ENCODE measurements at regions not wholly inside any gene's neighbourhood (a gene's known extent, or its start where the extent isn't known, plus 50 kb on each side); places are given as distances from the start of the nearest gene placed in this dataset.
A peak's percentile ranks its signal among the peaks of the same experiment; 100 is the strongest.
"Not testable (repeated sequence)": the region's sequence is repeated elsewhere in the genome, so short reads cannot be mapped to it uniquely, and the experiment has no call there.

DNA sequence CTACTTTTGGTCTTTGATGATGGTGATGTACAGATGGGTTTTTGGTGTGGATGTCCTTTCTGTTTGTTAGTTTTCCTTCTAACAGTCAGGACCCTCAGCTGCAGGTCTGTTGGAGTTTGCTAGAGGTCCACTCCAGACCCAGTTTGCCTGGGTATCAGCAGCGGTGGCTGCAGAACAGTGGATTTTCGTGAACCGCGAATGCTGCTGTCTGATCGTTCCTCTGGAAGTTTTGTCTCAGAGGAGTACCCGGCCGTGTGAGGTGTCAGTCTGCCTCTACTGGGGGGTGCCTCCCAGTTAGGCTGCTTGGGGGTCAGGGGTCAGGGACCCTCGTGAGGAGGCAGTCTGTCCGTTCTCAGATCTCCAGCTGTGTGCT is 56.6 kb upstream of the TNFAIP8 start:
- peaks cover 69% of the 10 kb centered on the region for H3K4me1 Mint-ChIP-seq
- H3K27ac Mint-ChIP-seq = peak overlapping the region; percentile 94
- ChIA-PET CTCF (interaction anchor here (1.0 to 2.4 kb wide), 8 partner anchors 9 to 311 kb away, joined by 4 to 13 read pairs (median 6); partner anchors contain the start of gene DTWD2), POLR2A (interaction anchor here (1.2 to 18.2 kb wide), 11 partner anchors 11 to 228 kb away, joined by 3 to 270 read pairs (median 8); partner anchors contain the start of genes DMXL1 and TNFAIP8)
- H3K4me3 Mint-ChIP-seq = peak overlapping the region; percentile 90
- not testable (repeated sequence) for H3K9me3 Mint-ChIP-seq, H3K27me3 Mint-ChIP-seq, DNase-seq
- H3K36me3 Mint-ChIP-seq (ENCODE audit: low read depth) = peaks cover 62% of the 10 kb centered on the region

DNA sequence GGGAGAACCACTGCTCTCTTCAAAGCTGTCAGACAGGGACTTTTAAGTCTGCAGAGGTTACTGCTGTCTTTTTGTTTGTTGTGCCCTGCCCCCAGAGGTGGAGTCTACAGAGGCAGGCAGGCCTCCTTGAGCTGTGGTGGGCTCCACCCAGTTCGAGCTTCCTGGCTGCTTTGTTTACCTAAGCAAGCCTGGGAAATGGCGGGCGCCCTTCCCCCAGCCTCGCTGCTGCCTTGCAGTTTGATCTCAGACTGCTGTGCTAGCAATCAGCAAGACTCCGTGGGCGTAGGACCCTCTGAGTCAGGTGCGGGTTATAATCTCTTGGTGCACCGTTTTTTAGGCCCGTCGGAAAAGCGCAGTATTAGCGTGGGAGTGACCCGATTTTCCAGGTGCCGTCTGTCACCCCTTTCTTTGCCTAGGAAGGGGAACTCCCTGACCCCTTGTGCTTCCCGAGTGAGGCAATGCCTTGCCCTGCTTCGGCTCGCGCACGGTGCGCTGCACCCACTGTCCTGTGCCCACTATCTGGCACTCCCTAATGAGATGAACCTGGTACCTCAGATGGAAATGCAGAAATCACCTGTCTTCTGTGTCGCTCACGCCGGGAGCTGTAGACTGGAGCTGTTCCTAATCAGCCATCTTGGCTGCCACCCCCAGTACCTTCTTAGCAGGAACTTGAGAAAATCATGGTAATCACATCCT is 56.1 kb upstream of the TNFAIP8 start:
- peak overlapping the region; percentile 94 for H3K27ac Mint-ChIP-seq
- DNase-seq = peak; percentile 88
- POLR2A ChIA-PET = interaction anchor here (1.1 to 18.2 kb wide), 13 partner anchors 11 to 229 kb away, joined by 3 to 270 read pairs (median 6); partner anchors contain the start of genes DMXL1 and TNFAIP8
- peak overlapping the region; percentile 90 for H3K4me3 Mint-ChIP-seq
- peaks cover 62% of the 10 kb centered on the region for H3K36me3 Mint-ChIP-seq (ENCODE audit: low read depth)
- peaks cover 69% of the 10 kb centered on the region for H3K4me1 Mint-ChIP-seq
- CTCF ChIA-PET = interaction anchor here (1.0 to 2.4 kb wide), 8 partner anchors 8 to 312 kb away, joined by 4 to 13 read pairs (median 6); partner anchors contain the start of gene DTWD2
- H3K27me3 Mint-ChIP-seq, H3K9me3 Mint-ChIP-seq: not testable (repeated sequence)

DNA sequence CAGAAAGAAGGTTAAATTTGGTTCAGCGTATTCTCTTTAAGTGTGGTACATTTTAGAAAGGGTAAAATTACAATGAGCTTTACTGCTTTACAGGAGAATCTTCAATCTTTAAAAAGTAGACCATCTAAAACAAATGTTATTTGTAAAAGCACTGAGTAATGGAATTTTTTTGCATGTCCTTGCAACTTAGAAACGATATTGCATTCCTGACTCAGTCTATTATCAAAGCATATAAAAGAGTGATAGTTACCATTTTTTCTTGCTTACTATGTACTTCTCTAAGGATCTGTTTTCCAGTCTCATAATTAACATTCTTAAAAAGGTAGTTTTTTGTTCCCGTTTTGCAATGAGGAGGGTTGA is 55.5 kb upstream of the TNFAIP8 start:
- Mint-ChIP-seq H3K4me1 (peaks cover 71% of the 10 kb centered on the region), H3K4me3 (peak overlapping the region; percentile 90), H3K9me3 (no peaks in the 10 kb centered on the region), H3K36me3 (ENCODE audit: low read depth) (peaks cover 62% of the 10 kb centered on the region), H3K27me3 (no peaks in the 10 kb centered on the region), H3K27ac (peak overlapping the region; percentile 94)
- ChIA-PET POLR2A (interaction anchor here (1.1 to 18.2 kb wide), 14 partner anchors 10 to 229 kb away, joined by 3 to 270 read pairs (median 6); partner anchors contain the start of genes DMXL1 and TNFAIP8), CTCF (interaction anchor here (1.4 to 2.4 kb wide), 8 partner anchors 10 to 312 kb away, joined by 4 to 13 read pairs (median 7); partner anchors contain the start of gene DTWD2)
- no peak for DNase-seq

DNA sequence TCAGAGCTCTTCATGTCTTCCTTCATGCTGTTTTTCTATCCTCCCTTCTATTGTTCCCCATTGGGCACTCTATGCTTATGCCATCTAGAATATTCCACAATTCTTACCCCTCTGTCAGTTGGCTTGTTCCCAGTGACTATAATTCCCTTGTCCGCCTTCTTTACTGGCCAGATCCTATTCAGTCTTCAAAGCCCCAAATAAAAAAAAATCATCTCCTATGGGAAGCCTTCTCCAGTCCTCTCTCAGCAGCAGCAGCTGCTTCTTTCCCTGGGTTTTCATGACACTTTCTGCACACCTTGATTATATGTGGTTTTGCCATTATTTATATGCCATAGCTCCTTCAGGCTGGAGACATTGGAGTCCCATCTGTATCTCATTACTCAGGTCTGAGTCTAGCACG is 54.6 kb upstream of the TNFAIP8 start:
- H3K4me1 Mint-ChIP-seq = peaks cover 80% of the 10 kb centered on the region
- H3K27me3 Mint-ChIP-seq = no peaks in the 10 kb centered on the region
- peak overlapping the region; percentile 94 for H3K27ac Mint-ChIP-seq
- CTCF ChIA-PET = interaction anchor here (1.2 to 2.4 kb wide), 4 partner anchors 11 to 33 kb away, joined by 3 to 12 read pairs (median 7); no protein-coding TSS in a partner anchor
- H3K9me3 Mint-ChIP-seq = no peaks in the 10 kb centered on the region
- no peak for DNase-seq
- H3K4me3 Mint-ChIP-seq = no peak overlapping the region
- POLR2A ChIA-PET = interaction anchor here (0.6 to 18.2 kb wide), 10 partner anchors 10 to 745 kb away, joined by 3 to 270 read pairs (median 10); no protein-coding TSS in a partner anchor
- peaks cover 68% of the 10 kb centered on the region for H3K36me3 Mint-ChIP-seq (ENCODE audit: low read depth)

DNA sequence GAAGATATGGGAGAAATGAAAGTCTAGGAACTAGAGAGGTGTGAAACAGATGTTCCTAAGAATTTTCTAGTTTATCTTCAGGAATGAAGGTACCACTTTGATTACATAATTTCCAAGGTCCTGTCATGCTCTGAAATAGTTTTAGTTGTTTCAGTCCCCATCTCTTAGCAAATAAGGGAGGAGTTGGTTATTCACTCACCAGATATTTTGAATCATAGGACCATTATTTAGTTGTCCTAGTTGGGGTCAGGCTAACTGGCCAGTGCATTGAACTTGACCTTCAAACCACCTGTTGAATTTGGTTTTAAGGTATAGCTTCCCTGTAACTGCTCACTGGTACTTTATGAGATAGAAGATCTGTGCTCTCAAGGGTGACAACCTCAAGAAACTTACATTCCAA is 53.9 kb upstream of the TNFAIP8 start:
- Mint-ChIP-seq H3K4me3 (no peak overlapping the region), H3K36me3 (ENCODE audit: low read depth) (peaks cover 66% of the 10 kb centered on the region), H3K27me3 (no peaks in the 10 kb centered on the region), H3K9me3 (no peaks in the 10 kb centered on the region), H3K27ac (no peak overlapping the region), H3K4me1 (peaks cover 84% of the 10 kb centered on the region)
- POLR2A ChIA-PET = interaction anchor here (0.6 to 18.2 kb wide), 11 partner anchors 9 to 744 kb away, joined by 3 to 270 read pairs (median 4); no protein-coding TSS in a partner anchor
- CTCF ChIA-PET = interaction anchor here (1.0 to 2.4 kb wide), 5 partner anchors 11 to 56 kb away, joined by 3 to 12 read pairs (median 6); no protein-coding TSS in a partner anchor
- no peak for DNase-seq

DNA sequence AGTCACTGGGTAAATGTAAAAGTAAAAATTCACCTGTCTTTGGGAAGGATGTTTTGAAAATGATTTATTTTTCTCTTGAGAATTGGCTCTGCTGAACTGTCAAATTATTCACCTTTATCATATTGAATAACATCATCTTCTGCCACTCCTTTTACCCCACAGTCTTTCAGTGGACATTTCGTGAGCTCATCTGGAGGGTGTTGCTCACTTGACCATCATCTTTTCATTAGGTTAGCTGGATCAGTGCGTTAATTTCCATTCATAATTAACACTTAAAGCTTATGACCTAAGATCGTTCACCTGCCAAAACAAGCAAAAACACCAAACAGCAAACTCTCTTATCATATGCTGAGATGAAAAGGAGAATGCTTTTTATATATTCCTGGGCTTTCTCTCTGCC is 53.4 kb upstream of the TNFAIP8 start:
- Mint-ChIP-seq H3K9me3 (no peaks in the 10 kb centered on the region), H3K27me3 (no peaks in the 10 kb centered on the region), H3K4me3 (no peak overlapping the region), H3K36me3 (ENCODE audit: low read depth) (peaks cover 60% of the 10 kb centered on the region), H3K4me1 (peaks cover 88% of the 10 kb centered on the region), H3K27ac (no peak overlapping the region)
- DNase-seq = no peak
- ChIA-PET POLR2A (interaction anchor here (1.0 to 18.2 kb wide), 9 partner anchors 8 to 41 kb away, joined by 3 to 270 read pairs (median 4); no protein-coding TSS in a partner anchor), CTCF (interaction anchor here (0.7 to 1.8 kb wide), 3 partner anchors 13 to 315 kb away, joined by 3 to 8 read pairs (median 5); partner anchors contain the start of gene DTWD2)

DNA sequence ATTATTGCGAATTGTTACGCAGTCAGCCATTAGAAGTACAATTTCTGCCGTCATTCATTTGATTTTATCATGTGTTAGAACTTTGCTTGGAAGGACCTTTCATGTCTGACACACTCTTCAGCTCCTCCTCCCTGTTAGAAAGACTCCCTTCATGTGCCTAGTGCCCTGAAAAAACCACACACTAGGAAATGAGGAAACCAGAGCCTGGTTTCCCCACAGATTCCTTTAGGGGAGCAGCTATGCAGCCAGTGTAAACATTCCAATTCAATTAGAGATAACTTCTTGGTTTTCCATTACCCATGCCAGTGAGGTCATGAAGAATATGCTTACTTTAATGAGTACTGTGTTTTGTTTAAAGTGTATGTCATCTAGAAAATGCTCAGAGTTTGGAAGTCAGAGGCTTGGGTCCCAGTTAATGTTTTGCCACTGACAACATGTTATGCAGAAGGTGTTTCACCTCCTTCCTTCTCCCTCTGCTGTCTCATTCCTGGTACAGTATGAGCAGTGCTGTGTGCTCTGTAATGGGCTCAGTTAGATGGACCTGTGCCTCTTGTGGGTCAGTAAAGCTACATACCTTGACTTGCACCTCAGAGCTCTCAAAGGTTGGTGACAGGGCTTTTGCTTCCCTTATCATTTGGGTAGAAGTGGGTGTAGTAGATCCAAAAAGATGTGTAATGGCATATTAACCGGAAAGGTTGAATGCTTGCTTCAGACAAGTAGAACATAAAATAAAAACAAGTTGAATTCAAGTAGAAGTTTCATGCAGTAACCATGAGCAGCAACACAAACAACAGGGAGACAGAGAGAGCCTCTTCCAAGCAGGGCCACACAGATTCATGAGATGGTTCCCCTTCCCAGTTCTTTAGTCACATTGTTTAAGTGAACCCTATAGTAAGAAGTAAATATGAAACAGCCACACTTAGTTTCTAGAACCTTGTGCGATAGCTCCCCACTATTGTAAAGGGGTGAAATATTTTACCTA is 52.6 kb upstream of the TNFAIP8 start:
- peaks cover 57% of the 10 kb centered on the region for H3K36me3 Mint-ChIP-seq (ENCODE audit: low read depth)
- no peak overlapping the region for H3K4me3 Mint-ChIP-seq
- no peak for DNase-seq
- POLR2A ChIA-PET = interaction anchor here (1.0 to 18.2 kb wide), 12 partner anchors 8 to 53 kb away, joined by 3 to 270 read pairs (median 4); no protein-coding TSS in a partner anchor
- peaks cover 90% of the 10 kb centered on the region for H3K4me1 Mint-ChIP-seq
- no peaks in the 10 kb centered on the region for H3K27me3 Mint-ChIP-seq
- H3K9me3 Mint-ChIP-seq = no peaks in the 10 kb centered on the region
- CTCF ChIA-PET = interaction anchor here (0.7 to 1.8 kb wide), 5 partner anchors 12 to 315 kb away, joined by 3 to 8 read pairs (median 4); partner anchors contain the start of gene DTWD2
- peak overlapping the region; percentile 32 for H3K27ac Mint-ChIP-seq

DNA sequence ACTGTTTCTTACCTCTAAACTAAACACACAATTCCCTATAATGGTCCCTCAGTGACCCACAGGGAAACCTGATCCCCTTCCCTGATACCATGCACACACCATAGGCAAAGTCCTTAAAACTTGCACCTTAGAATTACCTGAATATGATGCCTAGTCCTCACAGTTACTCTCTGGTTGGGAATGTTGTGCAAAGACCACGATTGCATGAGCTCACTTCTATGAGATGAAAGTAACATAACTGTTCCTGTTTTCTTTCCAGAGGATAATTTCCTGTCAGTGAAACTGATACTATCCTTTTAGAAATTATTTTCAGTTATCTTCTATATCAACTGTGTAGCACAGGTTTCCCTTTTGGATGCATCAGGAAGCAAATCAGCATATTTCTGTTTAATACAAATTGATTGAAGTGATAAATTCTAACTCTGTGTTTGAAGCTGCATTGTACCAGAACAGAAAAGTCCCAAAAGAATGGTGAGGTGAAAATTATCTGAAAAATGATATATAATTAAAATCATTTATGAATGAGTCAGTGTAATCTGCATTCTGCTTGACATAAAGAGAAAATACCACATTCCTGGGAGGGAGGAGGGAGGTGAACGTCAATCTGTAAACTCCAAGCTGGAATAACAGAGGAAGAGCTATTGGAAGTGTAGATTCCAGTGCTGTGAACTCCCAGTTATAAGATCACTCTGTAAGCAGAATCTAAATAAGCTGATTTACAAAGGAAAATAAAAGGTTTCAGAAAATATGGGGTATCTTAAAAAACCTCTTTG is 51.2 kb upstream of the TNFAIP8 start:
- no peak for DNase-seq
- Mint-ChIP-seq H3K4me1 (peaks cover 94% of the 10 kb centered on the region), H3K27me3 (no peaks in the 10 kb centered on the region), H3K9me3 (peaks cover 2% of the 10 kb centered on the region), H3K27ac (no peak overlapping the region), H3K36me3 (ENCODE audit: low read depth) (peaks cover 60% of the 10 kb centered on the region), H3K4me3 (no peak overlapping the region)
- CTCF ChIA-PET = interaction anchor here (0.8 to 1.1 kb wide), 3 partner anchors 8 to 12 kb away, joined by 3 to 4 read pairs (median 3); no protein-coding TSS in a partner anchor
- POLR2A ChIA-PET = interaction anchor here (1.1 to 18.2 kb wide), 4 partner anchors 17 to 52 kb away, joined by 3 to 270 read pairs (median 52); no protein-coding TSS in a partner anchor

All from activated CD4-positive, alpha-beta memory T cell treated with anti-CD3 and anti-CD28 coated beads, Interleukin-2, amount 10 ng/mL, durations not matched to agents 7 days and 5 days (primary cell).